Right ventricle myocardium inferior (tissue), 1 donor: ENCODE measurements at regions not wholly inside any gene's neighbourhood (a gene's known extent, or its start where the extent isn't known, plus 50 kb on each side); places are given as distances from the start of the nearest gene placed in this dataset.
"Not testable (repeated sequence)": the region's sequence is repeated elsewhere in the genome, so short reads cannot be mapped to it uniquely, and the experiment has no call there.

Experiments
- ATAC-seq: fragments of 200-7000 bp; cut with Tn5 transposase; one replicate; pipeline ENCODE4 v1.9.1; 2020; ENCODE audit warnings: mild to moderate bottlenecking, moderate library complexity
- DNase-seq: peaks from one replicate; pipeline ENCODE4 v3.0.0; 2021; ENCODE audit errors: missing footprints
- intact Hi-C: fragments of 100-400 bp; cut with DNase I; formaldehyde crosslinking; loops from one replicate; pipeline ENCODE4 v1.11.0; 2022
- donor health status: DM: no; HTN: yes; CAD: no; lungs with severe emphysema.

DNA sequence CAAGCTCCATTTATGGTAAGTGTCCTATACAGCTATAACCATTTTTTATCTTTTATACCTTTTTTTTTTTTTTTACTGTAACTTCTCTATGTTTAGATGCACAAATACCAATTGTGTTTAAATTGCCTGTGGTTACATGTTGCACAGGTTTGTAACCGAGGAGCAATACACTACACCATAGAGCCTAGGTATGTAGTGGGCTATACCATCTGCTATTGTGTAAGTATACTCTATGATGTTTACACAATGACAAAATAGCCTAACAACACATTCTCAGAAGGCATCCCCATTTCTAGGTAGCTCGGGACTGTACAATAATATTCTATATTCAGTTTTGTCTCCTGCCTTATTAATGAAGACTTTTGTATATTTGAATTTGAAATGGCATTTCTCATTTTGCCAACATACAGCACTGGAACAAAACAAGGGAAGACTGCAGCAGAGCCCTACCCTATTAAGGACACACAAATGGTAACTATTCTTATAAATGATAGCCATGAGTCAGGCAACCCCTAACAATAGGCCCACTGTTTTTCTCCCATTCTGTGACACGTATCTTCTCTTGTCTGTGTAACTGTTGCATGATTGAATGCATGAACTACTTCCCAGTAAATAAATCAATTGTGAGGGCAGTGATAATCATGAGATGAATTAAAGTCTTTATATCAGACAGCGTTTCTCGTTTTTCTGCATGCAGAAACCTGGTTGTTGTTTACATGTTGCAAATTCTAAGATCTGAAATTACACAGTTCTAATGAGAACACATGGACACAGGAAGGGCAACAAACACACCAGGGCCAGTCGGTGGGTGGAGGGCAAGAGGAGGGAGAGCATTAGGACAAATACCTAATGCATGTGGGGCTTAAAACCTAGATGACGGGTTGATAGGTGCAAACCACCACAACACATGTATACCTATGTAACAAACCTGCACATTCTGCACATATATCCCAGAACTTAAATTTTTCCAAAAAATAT is 173.9 kb downstream of the EPM2A start:
- ATAC-seq (no peak), DNase-seq (no peak)
- intact Hi-C loops = no loop called here

DNA sequence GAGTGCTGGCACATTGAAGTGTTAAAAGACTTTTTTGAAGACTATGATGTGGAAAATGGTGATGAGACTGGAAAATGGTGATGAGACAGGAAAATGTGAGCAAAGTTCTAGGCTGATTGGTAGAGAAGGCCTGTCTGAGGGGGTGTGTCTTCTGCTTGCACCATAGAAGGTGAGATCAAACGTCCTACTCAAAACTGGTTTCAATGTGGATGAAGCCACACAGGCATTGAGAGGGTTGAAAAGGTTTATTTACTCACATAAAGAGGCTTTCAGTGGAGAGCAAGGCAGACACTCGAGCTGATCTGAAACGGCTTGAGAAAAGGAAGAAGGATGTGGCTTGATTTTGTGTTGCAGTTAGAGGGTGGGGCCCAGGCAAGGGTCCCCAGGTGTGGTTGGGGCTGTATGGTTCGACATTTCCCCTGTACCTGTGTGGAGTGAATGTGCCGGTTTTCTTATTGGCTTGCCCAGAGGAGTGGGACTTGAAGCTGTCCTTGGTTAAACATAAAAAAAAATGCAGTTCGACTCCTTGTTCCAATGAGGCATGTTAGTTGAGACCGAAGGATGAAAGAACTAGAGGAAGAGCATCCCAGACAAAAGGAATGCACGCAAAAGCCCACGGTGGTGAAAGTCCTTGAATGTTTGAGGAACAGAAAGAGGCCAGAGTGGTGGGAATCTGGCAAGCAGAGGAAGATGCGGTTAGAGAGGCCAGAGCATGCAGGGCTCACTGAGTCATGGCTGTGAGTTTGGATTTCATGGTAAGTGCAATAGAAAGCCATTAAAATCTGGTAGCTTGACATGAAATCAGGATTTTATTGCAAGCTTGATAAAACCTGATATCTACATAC is 172.3 kb downstream of the EPM2A start:
- DNase-seq (no peak), ATAC-seq (no peak)
- intact Hi-C loops = no loop called here

DNA sequence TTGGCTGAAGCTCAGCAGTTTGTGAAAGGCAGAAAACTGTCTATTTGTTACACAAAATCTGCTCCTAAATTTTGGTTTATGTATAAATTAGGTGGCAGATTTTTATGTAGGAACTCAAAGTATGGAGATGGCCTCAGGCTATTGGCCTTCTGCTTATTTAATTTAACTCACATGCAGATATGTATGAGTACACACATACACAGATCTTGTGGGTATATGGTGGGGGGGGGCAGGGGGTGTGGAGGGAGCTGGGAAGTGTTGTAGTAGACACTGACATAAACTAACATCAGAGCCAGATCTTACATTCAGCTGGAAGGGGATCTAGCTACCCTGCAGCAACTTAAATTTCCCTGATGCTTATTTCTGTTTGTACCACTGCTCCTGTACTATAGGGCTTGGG is 170.8 kb downstream of the EPM2A start:
- ATAC-seq (no peak), DNase-seq (no peak)
- intact Hi-C loops = no loop called here

DNA sequence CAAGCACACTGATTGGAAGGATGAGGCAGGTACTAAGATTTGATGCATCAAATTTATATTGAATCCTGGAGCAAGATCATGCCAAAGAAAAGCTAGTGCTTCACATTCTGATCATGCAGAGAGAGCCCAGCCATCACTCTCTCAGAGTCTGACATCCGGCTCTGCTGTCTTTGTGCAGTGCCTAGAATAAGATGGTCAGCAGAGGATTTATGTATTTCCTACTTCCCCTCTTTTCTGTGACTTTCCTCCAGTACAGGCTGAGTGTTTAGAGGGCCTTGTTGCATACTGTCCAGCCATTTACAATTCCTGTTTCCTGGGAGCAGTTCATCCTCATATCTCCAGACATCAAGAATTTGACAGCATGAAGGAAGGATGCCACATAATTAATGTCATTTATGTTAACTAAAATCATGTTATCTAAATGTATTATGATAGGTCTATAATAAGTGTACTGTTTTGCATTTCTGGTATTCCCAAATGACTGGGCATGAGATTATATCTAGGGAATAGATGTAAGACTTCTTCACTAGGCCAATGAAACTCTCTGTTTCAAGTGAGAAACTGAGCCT is 167.6 kb downstream of the EPM2A start:
- no peak for ATAC-seq
- intact Hi-C loops = no loop called here

DNA sequence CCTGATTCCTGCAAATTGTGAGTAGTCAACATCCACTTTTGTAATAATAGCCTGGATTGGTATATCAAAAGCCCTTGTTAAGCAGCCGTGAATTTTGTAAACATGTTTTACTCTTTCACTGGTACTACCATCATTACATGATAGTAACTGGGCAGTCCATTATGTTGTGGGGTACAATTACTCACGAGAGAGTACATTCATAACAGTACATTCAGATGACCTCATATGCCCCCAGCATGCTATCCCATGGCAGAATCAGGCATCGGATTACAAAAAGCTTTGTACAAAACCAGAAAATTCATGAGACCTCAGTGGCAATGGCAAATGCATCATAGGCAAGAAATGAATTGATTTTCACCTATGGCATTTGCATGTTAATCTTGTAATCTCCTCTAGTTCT is 166.2 kb downstream of the EPM2A start:
- DNase-seq = no peak
- no peak for ATAC-seq
- intact Hi-C loops = no loop called here

More for the DNA sequence above, 167.6 kb downstream of the EPM2A start:
- no peak for DNase-seq

DNA sequence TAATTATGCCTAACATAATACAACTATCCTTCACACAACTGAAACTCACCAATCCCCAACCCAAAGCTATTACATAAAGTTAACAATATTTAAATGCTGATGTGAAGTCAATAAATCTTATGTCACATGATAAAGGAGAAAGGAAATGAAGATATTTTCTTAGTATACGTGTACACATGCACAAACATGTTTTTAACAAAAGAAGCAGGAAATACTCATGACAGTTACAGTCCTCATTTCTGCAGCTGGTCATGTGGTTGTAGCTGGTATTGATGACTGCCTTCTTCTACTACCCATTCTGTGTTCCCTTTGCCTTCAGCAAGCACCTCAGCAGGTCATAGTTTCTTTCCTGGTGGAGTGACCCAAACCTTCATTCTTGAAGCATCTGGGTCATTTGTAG is 165.0 kb downstream of the EPM2A start:
- DNase-seq, intact Hi-C loops, ATAC-seq: not testable (repeated sequence)

DNA sequence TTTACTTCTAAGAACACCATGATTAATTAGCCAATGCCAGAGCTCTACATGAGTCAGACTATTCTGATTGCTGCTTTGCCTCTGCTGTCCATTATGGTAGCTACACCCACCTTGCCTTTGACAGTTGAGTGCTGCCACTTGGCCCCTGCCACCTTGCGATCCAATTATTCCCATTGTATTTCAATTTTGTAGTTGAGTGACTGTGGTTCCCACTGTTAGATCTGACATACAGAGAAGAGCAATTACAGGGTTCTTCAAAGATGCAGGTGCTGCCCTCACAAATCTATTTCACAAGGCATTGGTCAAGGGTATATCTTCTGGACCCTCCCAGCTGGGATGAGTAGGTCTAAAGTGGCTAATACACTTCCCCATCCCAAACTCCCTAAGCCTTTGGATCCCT is 161.1 kb downstream of the EPM2A start:
- DNase-seq, intact Hi-C loops, ATAC-seq: not testable (repeated sequence)
